Neural progenitor cell (in vitro differentiated cells): ENCODE measurements at regions not wholly inside any gene's neighbourhood (a gene's known extent, or its start where the extent isn't known, plus 50 kb on each side); places are given as distances from the start of the nearest gene placed in this dataset.

Experiments used
- EZH2 ChIP-seq: fragments of 200-600 bp; sonication (generic); IDR thresholded peaks from 2 replicates; pipeline ENCODE4 v1.6.1; 2017; ENCODE audit warnings: antibody characterized with exemption, mild to moderate bottlenecking, moderate library complexity
- EZH2phosphoT487 ChIP-seq: fragments of 200-600 bp; sonication (generic); IDR thresholded peaks from 2 replicates; pipeline ENCODE4 v1.6.1; 2017; ENCODE audit warnings: antibody characterized with exemption
- TF ChIP-seq, protein P1 (sequence below): fragments of 200-600 bp; sonication (generic); IDR thresholded peaks from 2 replicates; pipeline ENCODE4 v1.5.1; 2017; ENCODE audit warnings: antibody characterized with exemption, mild to moderate bottlenecking

DNA sequence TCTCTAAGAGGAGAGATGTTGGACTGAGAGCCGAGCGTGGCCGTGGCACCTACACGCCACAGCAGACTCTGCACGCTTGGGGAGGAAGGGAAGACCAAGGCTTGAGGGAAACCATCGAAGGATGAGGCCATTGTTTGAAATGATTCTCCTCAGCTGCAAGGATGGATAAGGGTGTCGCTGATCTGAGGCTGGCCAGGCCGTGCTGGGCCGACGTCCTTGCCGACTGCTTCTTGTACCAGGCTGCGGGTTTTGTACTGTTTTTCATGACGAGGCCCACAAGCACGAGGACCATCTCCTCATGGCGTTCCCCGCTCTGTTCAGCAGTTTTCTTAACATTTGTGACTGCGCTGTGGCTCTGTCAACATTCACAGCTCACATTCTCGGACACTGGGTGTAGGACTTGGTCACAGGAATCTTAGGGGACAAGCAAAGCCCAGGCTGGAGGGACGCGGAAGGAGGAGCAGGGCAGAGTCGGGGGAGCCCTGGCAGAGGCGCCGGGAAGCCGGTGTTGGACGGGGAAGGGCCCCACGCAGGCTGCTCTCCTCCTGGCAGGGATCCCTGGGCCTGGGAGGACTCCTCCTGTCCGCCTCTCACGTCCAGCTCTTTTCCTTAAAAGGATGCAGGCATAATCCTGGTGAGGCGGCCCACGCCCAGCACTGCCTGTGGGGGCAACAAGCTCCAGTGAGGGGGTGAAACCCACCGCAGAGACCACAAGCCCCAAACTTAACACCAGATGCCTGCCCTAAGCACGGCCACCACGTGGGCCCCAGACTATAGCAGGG, 259.0 kb upstream of the SALL3 start:
- TF ChIP-seq, protein P1, sequence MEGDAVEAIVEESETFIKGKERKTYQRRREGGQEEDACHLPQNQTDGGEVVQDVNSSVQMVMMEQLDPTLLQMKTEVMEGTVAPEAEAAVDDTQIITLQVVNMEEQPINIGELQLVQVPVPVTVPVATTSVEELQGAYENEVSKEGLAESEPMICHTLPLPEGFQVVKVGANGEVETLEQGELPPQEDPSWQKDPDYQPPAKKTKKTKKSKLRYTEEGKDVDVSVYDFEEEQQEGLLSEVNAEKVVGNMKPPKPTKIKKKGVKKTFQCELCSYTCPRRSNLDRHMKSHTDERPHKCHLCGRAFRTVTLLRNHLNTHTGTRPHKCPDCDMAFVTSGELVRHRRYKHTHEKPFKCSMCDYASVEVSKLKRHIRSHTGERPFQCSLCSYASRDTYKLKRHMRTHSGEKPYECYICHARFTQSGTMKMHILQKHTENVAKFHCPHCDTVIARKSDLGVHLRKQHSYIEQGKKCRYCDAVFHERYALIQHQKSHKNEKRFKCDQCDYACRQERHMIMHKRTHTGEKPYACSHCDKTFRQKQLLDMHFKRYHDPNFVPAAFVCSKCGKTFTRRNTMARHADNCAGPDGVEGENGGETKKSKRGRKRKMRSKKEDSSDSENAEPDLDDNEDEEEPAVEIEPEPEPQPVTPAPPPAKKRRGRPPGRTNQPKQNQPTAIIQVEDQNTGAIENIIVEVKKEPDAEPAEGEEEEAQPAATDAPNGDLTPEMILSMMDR: no peak
- TF ChIP-seq EZH2phosphoT487 (no peak), EZH2 (no peak)
